ENCODE measurements at regions not wholly inside any gene's neighbourhood (a gene's known extent, or its start where the extent isn't known, plus 50 kb on each side); places are given as distances from the start of the nearest gene placed in this dataset.
"Not testable (repeated sequence)": the region's sequence is repeated elsewhere in the genome, so short reads cannot be mapped to it uniquely, and the experiment has no call there.

GRCh38 chr4:9707281-9707680 is 74.2 kb upstream of the DRD5 start:
- H3K27me3 ChIP-seq (ENCODE audit: insufficient read depth, low read length); H3K4me1 ChIP-seq (ENCODE audit: insufficient read depth, low read length); H3K9ac ChIP-seq (ENCODE audit: low read depth, low read length); H3K4me3 ChIP-seq (ENCODE audit: low read length); H3K36me3 ChIP-seq (ENCODE audit: insufficient read depth, low read length); H3K27ac ChIP-seq (ENCODE audit: low read depth, low read length); H3K9me3 ChIP-seq (ENCODE audit: insufficient read depth, low read depth, low read length): not testable (repeated sequence)
- WGBS: 80% methylated on average over 8 of the region's 10 CpGs

GRCh38 chr4:9707936-9708335 is 73.5 kb upstream of the DRD5 start:
- not testable (repeated sequence) for H3K9ac ChIP-seq (ENCODE audit: low read depth, low read length); H3K27ac ChIP-seq (ENCODE audit: low read depth, low read length); H3K36me3 ChIP-seq (ENCODE audit: insufficient read depth, low read length); H3K4me3 ChIP-seq (ENCODE audit: low read length); H3K27me3 ChIP-seq (ENCODE audit: insufficient read depth, low read length); H3K4me1 ChIP-seq (ENCODE audit: insufficient read depth, low read length); H3K9me3 ChIP-seq (ENCODE audit: insufficient read depth, low read depth, low read length)
- WGBS: 93% methylated on average over 10 of the region's 15 CpGs

GRCh38 chr4:9709724-9710123 is 71.7 kb upstream of the DRD5 start:
- H3K9ac ChIP-seq (ENCODE audit: low read depth, low read length): no peak overlapping the region
- H3K27me3 ChIP-seq (ENCODE audit: insufficient read depth, low read length): no peaks in the 10 kb centered on the region
- H3K36me3 ChIP-seq (ENCODE audit: insufficient read depth, low read length): no peaks in the 10 kb centered on the region
- H3K9me3 ChIP-seq (ENCODE audit: insufficient read depth, low read depth, low read length): no peaks in the 10 kb centered on the region
- no peaks in the 10 kb centered on the region for H3K4me1 ChIP-seq (ENCODE audit: insufficient read depth, low read length)
- 96% methylated on average over 11 of the region's 11 CpGs for WGBS
- no peak overlapping the region for H3K4me3 ChIP-seq (ENCODE audit: low read length)
- no peak overlapping the region for H3K27ac ChIP-seq (ENCODE audit: low read depth, low read length)

- not testable (repeated sequence) for H3K4me1 ChIP-seq (ENCODE audit: insufficient read depth, low read length); H3K36me3 ChIP-seq (ENCODE audit: insufficient read depth, low read length); H3K4me3 ChIP-seq (ENCODE audit: low read length); H3K27me3 ChIP-seq (ENCODE audit: insufficient read depth, low read length); H3K9me3 ChIP-seq (ENCODE audit: insufficient read depth, low read depth, low read length); H3K27ac ChIP-seq (ENCODE audit: low read depth, low read length); H3K9ac ChIP-seq (ENCODE audit: low read depth, low read length)
- WGBS: 97% methylated on average over 2 of the region's 2 CpGs
These were observed 66.2 kb upstream of the DRD5 start for GRCh38 chr4:9715271-9715670.

- Histone ChIP-seq H3K4me3 (ENCODE audit: low read length) (no peak overlapping the region), H3K27me3 (ENCODE audit: insufficient read depth, low read length) (no peaks in the 10 kb centered on the region), H3K9ac (ENCODE audit: low read depth, low read length) (no peak overlapping the region), H3K27ac (ENCODE audit: low read depth, low read length) (no peak overlapping the region), H3K4me1 (ENCODE audit: insufficient read depth, low read length) (no peaks in the 10 kb centered on the region), H3K9me3 (ENCODE audit: insufficient read depth, low read depth, low read length) (no peaks in the 10 kb centered on the region), H3K36me3 (ENCODE audit: insufficient read depth, low read length) (no peaks in the 10 kb centered on the region)
- 85% methylated on average over 2 of the region's 3 CpGs for WGBS
These were observed 65.3 kb upstream of the DRD5 start for GRCh38 chr4:9716093-9716492.

GRCh38 chr4:9718246-9718939 is 63.0 kb upstream of the DRD5 start:
- not testable (repeated sequence) for H3K27me3 ChIP-seq (ENCODE audit: insufficient read depth, low read length); H3K4me3 ChIP-seq (ENCODE audit: low read length)
- 57% methylated on average over 1 of the region's 1 CpG for WGBS

GRCh38 chr4:9722131-9722530 is 59.3 kb upstream of the DRD5 start:
- H3K4me3 ChIP-seq (ENCODE audit: low read length); H3K9me3 ChIP-seq (ENCODE audit: insufficient read depth, low read depth, low read length); H3K4me1 ChIP-seq (ENCODE audit: insufficient read depth, low read length); H3K27ac ChIP-seq (ENCODE audit: low read depth, low read length); H3K36me3 ChIP-seq (ENCODE audit: insufficient read depth, low read length); H3K9ac ChIP-seq (ENCODE audit: low read depth, low read length); H3K27me3 ChIP-seq (ENCODE audit: insufficient read depth, low read length): not testable (repeated sequence)
- WGBS: 91% methylated on average over 11 of the region's 11 CpGs

More at GRCh38 chr4:9718246-9718939, 63.0 kb upstream of the DRD5 start:
- H3K4me1 ChIP-seq (ENCODE audit: insufficient read depth, low read length); H3K9ac ChIP-seq (ENCODE audit: low read depth, low read length); H3K27ac ChIP-seq (ENCODE audit: low read depth, low read length); H3K36me3 ChIP-seq (ENCODE audit: insufficient read depth, low read length); H3K9me3 ChIP-seq (ENCODE audit: insufficient read depth, low read depth, low read length): not testable (repeated sequence)

All from HUES64 (cell line).